HEK293 (cell line): ENCODE measurements at regions not wholly inside any gene's neighbourhood (a gene's known extent, or its start where the extent isn't known, plus 50 kb on each side); places are given as distances from the start of the nearest gene placed in this dataset.

Experiments used
- CTCF ChIA-PET: fragments of 350-600 bp; formaldehyde crosslinking; extraction: SDS; loops from one replicate; lab custom pipeline; 2021; ENCODE audit warnings: antibody characterized with exemption; lab: Yijun Ruan, JAX
- POLR2A ChIA-PET: fragments of 300-600 bp; formaldehyde crosslinking; extraction: SDS; loops from one replicate; lab custom pipeline; 2020; ENCODE audit warnings: antibody characterized with exemption, inconsistent platforms; lab: Yijun Ruan, JAX
- H3K27ac ChIP-seq: fragments of 200-500 bp; sonication (Bioruptor generic); 2 replicates; pipeline ENCODE4 v1.5.1; 2014; ENCODE audit warnings: low read depth, low read length, control low read depth, inconsistent platforms; ENCODE audit errors: extremely low read depth
- H3K36me3 ChIP-seq, 2 experiments: fragments of 200-500 bp in 1 of 2; sonication (Bioruptor generic) in 1 of 2; 1 replicate in 1 of 2; 2 replicates in 1 of 2; pipeline ENCODE4 v1.5.1; 2014 to 2017; ENCODE audit warnings: inconsistent platforms in 2 of 2, low read length in 2 of 2; ENCODE audit not compliant: control insufficient read depth in 2 of 2, insufficient read depth in 1 of 2
- H3K4me1 ChIP-seq: fragments of 200-500 bp; sonication (Bioruptor generic); 2 replicates; pipeline ENCODE4 v1.5.1; 2014; ENCODE audit warnings: mild to moderate bottlenecking, low read length, inconsistent platforms; ENCODE audit not compliant: control insufficient read depth, insufficient read depth
- H3K4me3 ChIP-seq: 2 replicates; pipeline ENCODE4 v1.5.1; 2011; ENCODE audit warnings: low read depth, mild to moderate bottlenecking, control low read depth, low read length, moderate library complexity
- H3K9me3 ChIP-seq: fragments of 200-500 bp; sonication (Bioruptor generic); 2 replicates; pipeline ENCODE4 v1.5.1; 2014; ENCODE audit warnings: low read depth, low read length, inconsistent platforms; ENCODE audit not compliant: control insufficient read depth, insufficient read depth
- BCL11A ChIP-seq: fragments of 450-650 bp; formaldehyde crosslinking; IDR thresholded peaks from 2 replicates; pipeline ENCODE4 v1.5.1; 2016; ENCODE audit warnings: low read depth, missing biosample characterization, missing genetic modification characterization
- CTCF ChIP-seq: fragments of 450-650 bp; formaldehyde crosslinking; IDR thresholded peaks from 2 replicates; pipeline ENCODE4 v1.5.1; 2016; ENCODE audit warnings: missing biosample characterization, missing genetic modification characterization
- GLI4 ChIP-seq: fragments of 450-650 bp; formaldehyde crosslinking; IDR thresholded peaks from 2 replicates; pipeline ENCODE4 v1.5.1; 2016; ENCODE audit warnings: missing biosample characterization, missing genetic modification characterization
- GLIS1 ChIP-seq: fragments of 450-650 bp; formaldehyde crosslinking; IDR thresholded peaks from 2 replicates; pipeline ENCODE4 v1.5.1; 2016; ENCODE audit warnings: missing biosample characterization, missing genetic modification characterization
- INSM2 ChIP-seq: fragments of 450-650 bp; formaldehyde crosslinking; IDR thresholded peaks from 2 replicates; pipeline ENCODE4 v1.5.1; 2016; ENCODE audit warnings: missing biosample characterization, missing genetic modification characterization
- KLF17 ChIP-seq: fragments of 450-650 bp; formaldehyde crosslinking; IDR thresholded peaks from 2 replicates; pipeline ENCODE4 v1.5.1; 2016; ENCODE audit warnings: missing biosample characterization, missing genetic modification characterization
- KLF7 ChIP-seq: fragments of 450-650 bp; formaldehyde crosslinking; IDR thresholded peaks from 2 replicates; pipeline ENCODE4 v1.5.1; 2016; ENCODE audit warnings: missing biosample characterization, missing genetic modification characterization, borderline replicate concordance
- MEIS1 ChIP-seq: sonication (generic); formaldehyde crosslinking; IDR thresholded peaks from 2 replicates; pipeline ENCODE4 v1.8.1; 2022; ENCODE audit warnings: missing genetic modification reagents, mild to moderate bottlenecking, borderline replicate concordance
- OVOL3 ChIP-seq: fragments of 450-650 bp; formaldehyde crosslinking; IDR thresholded peaks from 2 replicates; pipeline ENCODE4 v1.5.1; 2016; ENCODE audit warnings: missing biosample characterization, missing genetic modification characterization
- PATZ1 ChIP-seq: fragments of 450-650 bp; formaldehyde crosslinking; IDR thresholded peaks from 2 replicates; pipeline ENCODE4 v1.5.1; 2016; ENCODE audit warnings: missing biosample characterization, missing genetic modification characterization
- SP3 ChIP-seq: fragments of 450-650 bp; formaldehyde crosslinking; IDR thresholded peaks from 2 replicates; pipeline ENCODE4 v1.5.1; 2016; ENCODE audit warnings: missing biosample characterization, missing genetic modification characterization
- YY1 ChIP-seq: fragments of 450-650 bp; formaldehyde crosslinking; IDR thresholded peaks from 2 replicates; pipeline ENCODE4 v1.5.1; 2018; ENCODE audit warnings: missing biosample characterization, missing genetic modification characterization
- ZBTB21 ChIP-seq: fragments of 450-650 bp; formaldehyde crosslinking; IDR thresholded peaks from 2 replicates; pipeline ENCODE4 v1.5.1; 2017; ENCODE audit warnings: missing biosample characterization, missing genetic modification characterization
- ZBTB8A ChIP-seq: fragments of 450-650 bp; formaldehyde crosslinking; IDR thresholded peaks from 2 replicates; pipeline ENCODE4 v1.5.1; 2016; ENCODE audit warnings: missing biosample characterization, missing genetic modification characterization
- ZFP3 ChIP-seq: fragments of 450-650 bp; formaldehyde crosslinking; IDR thresholded peaks from 2 replicates; pipeline ENCODE4 v1.5.1; 2016; ENCODE audit warnings: low read depth, missing biosample characterization, missing genetic modification characterization
- ZFP37 ChIP-seq: fragments of 450-650 bp; formaldehyde crosslinking; IDR thresholded peaks from 2 replicates; pipeline ENCODE4 v1.5.1; 2016; ENCODE audit warnings: missing biosample characterization, missing genetic modification characterization
- ZNF16 ChIP-seq: fragments of 450-650 bp; formaldehyde crosslinking; IDR thresholded peaks from 2 replicates; pipeline ENCODE4 v1.5.1; 2016; ENCODE audit warnings: low read depth, missing biosample characterization, missing genetic modification characterization
- ZNF18 ChIP-seq: fragments of 450-650 bp; formaldehyde crosslinking; IDR thresholded peaks from 2 replicates; pipeline ENCODE4 v1.5.1; 2016; ENCODE audit warnings: missing biosample characterization, missing genetic modification characterization
- ZNF211 ChIP-seq: fragments of 450-650 bp; formaldehyde crosslinking; IDR thresholded peaks from 2 replicates; pipeline ENCODE4 v1.5.1; 2016; ENCODE audit warnings: low read depth, missing biosample characterization, missing genetic modification characterization
- ZNF302 ChIP-seq: fragments of 450-650 bp; formaldehyde crosslinking; IDR thresholded peaks from 2 replicates; pipeline ENCODE4 v1.5.1; 2016; ENCODE audit warnings: missing biosample characterization, missing genetic modification characterization, low read depth
- ZNF37A ChIP-seq: fragments of 450-650 bp; IDR thresholded peaks from 2 replicates; pipeline ENCODE4 v1.5.1; 2018; ENCODE audit warnings: missing biosample characterization, missing genetic modification characterization
- ZNF416 ChIP-seq: fragments of 450-650 bp; formaldehyde crosslinking; IDR thresholded peaks from 2 replicates; pipeline ENCODE4 v1.5.1; 2016; ENCODE audit warnings: missing biosample characterization, missing genetic modification characterization
- ZNF521 ChIP-seq: fragments of 450-650 bp; formaldehyde crosslinking; IDR thresholded peaks from 2 replicates; pipeline ENCODE4 v1.5.1; 2017; ENCODE audit warnings: missing biosample characterization, mild to moderate bottlenecking, missing genetic modification characterization
- ZNF571 ChIP-seq: fragments of 450-650 bp; formaldehyde crosslinking; IDR thresholded peaks from 2 replicates; pipeline ENCODE4 v1.5.0; 2017; ENCODE audit warnings: missing biosample characterization, missing genetic modification characterization
- ZNF621 ChIP-seq: fragments of 450-650 bp; formaldehyde crosslinking; IDR thresholded peaks from 2 replicates; pipeline ENCODE4 v1.5.1; 2017; ENCODE audit warnings: missing biosample characterization, missing genetic modification characterization
- ZNF626 ChIP-seq: fragments of 450-650 bp; sonication (Bioruptor Pico); formaldehyde crosslinking; IDR thresholded peaks from 2 replicates; pipeline ENCODE4 v1.5.1; 2018; ENCODE audit warnings: missing biosample characterization, missing genetic modification characterization, inconsistent platforms
- ZNF660 ChIP-seq: fragments of 450-650 bp; IDR thresholded peaks from 2 replicates; pipeline ENCODE4 v1.5.1; 2018; ENCODE audit warnings: missing biosample characterization, mild to moderate bottlenecking, missing genetic modification characterization
- ZNF692 ChIP-seq: fragments of 450-650 bp; formaldehyde crosslinking; IDR thresholded peaks from 2 replicates; pipeline ENCODE4 v1.5.1; 2016; ENCODE audit warnings: missing biosample characterization, missing genetic modification characterization

GRCh38 chr1:86289161-86289560 lies 107.0 kb downstream of the ODF2L start:
- Histone ChIP-seq H3K4me1 (no peaks in the 10 kb centered on the region), H3K27ac (no peak overlapping the region), H3K4me3 (no peak overlapping the region), H3K36me3 (no peaks in the 10 kb centered on the region), H3K9me3 (no peaks in the 10 kb centered on the region)
- ChIA-PET POLR2A (no interaction called here), CTCF (no interaction called here)
- no peak for TF ChIP-seq ZFP3
- no peak for TF ChIP-seq KLF7
- TF ChIP-seq ZNF37A (tag by site-specific recombination), result no peak
- no peak for TF ChIP-seq ZNF416 (tag by site-specific recombination)
- no peak for TF ChIP-seq GLI4 (tag by site-specific recombination)
- TF ChIP-seq MEIS1 (CRISPR knock-in tag), result no peak
- TF ChIP-seq GLIS1 (tag by site-specific recombination), result no peak
- no peak for TF ChIP-seq KLF17 (tag by site-specific recombination)
- TF ChIP-seq ZNF660 (tag by site-specific recombination), result no peak
- TF ChIP-seq ZNF211, result no peak
- no peak for TF ChIP-seq BCL11A (tag by site-specific recombination)
- TF ChIP-seq CTCF, result no peak
- TF ChIP-seq ZNF692 (tag by site-specific recombination), result no peak
- no peak for TF ChIP-seq ZBTB21 (tag by site-specific recombination)
- no peak for TF ChIP-seq ZNF521 (tag by site-specific recombination)
- no peak for TF ChIP-seq YY1
- no peak for TF ChIP-seq ZNF18

GRCh38 chr1:86288586-86289147 lies 107.5 kb downstream of the ODF2L start:
- H3K9me3 ChIP-seq, result no peaks in the 10 kb centered on the region
- no peaks in the 10 kb centered on the region for H3K36me3 ChIP-seq
- TF ChIP-seq ZFP37 (no peak), INSM2 (no peak), ZNF302 (tag by site-specific recombination) (no peak), OVOL3 (tag by site-specific recombination) (no peak), ZBTB8A (tag by site-specific recombination) (no peak), ZNF16 (tag by site-specific recombination) (no peak), YY1 (no peak), SP3 (no peak), ZNF571 (tag by site-specific recombination) (no peak), ZNF621 (no peak), GLIS1 (tag by site-specific recombination) (no peak), ZNF626 (tag by site-specific recombination) (no peak), PATZ1 (tag by site-specific recombination) (no peak)
- no peak overlapping the region for H3K4me3 ChIP-seq
- ChIA-PET CTCF (interaction anchor here (0.7 kb wide), 2 partner anchors 13 to 25 kb away, joined by 3 to 5 read pairs; no protein-coding TSS in a partner anchor), POLR2A (no interaction called here)
- H3K27ac ChIP-seq, result no peak overlapping the region
- no peaks in the 10 kb centered on the region for H3K4me1 ChIP-seq
